GM23338 (cell line): ENCODE measurements at regions not wholly inside any gene's neighbourhood (a gene's known extent, or its start where the extent isn't known, plus 50 kb on each side); places are given as distances from the start of the nearest gene placed in this dataset.

Source experiments
- ATAC-seq: fragments of 200-7000 bp; cut with Tn5 transposase; 3 replicates; pipeline ENCODE4 v1.9.1; 2020
- DNase-seq: peaks from one replicate; pipeline ENCODE4 v3.0.0-alpha.2; 2015; ENCODE audit warnings: low spot score
- H2AFZ ChIP-seq: fragments of 200-600 bp; sonication (generic); 2 replicates; pipeline ENCODE4 v1.8.0; 2016; ENCODE audit warnings: antibody characterized with exemption, mild to moderate bottlenecking, moderate library complexity
- H3F3A ChIP-seq: fragments of 200-600 bp; sonication (generic); replicated peaks from 2 replicates; pipeline ENCODE4 v1.8.0; 2017; ENCODE audit warnings: antibody characterized with exemption, mixed run types, low read depth
- H3K27ac ChIP-seq: fragments of 200-600 bp; sonication (generic); 2 replicates; pipeline ENCODE4 v1.6.1; 2016; ENCODE audit warnings: low read depth
- H3K27me3 ChIP-seq: fragments of 200-600 bp; sonication (generic); 2 replicates; pipeline ENCODE4 v1.8.0; 2016; ENCODE audit warnings: mild to moderate bottlenecking, mixed run types, moderate library complexity; ENCODE audit not compliant: insufficient read depth
- H3K36me3 ChIP-seq: fragments of 200-600 bp; sonication (generic); 2 replicates; pipeline ENCODE4 v1.8.0; 2016; ENCODE audit warnings: mild to moderate bottlenecking; ENCODE audit not compliant: insufficient read depth
- H3K4me1 ChIP-seq: fragments of 200-600 bp; sonication (generic); 2 replicates; pipeline ENCODE4 v1.8.0; 2016; ENCODE audit warnings: mild to moderate bottlenecking, moderate library complexity; ENCODE audit not compliant: insufficient read depth
- H3K4me2 ChIP-seq: fragments of 200-600 bp; sonication (generic); 2 replicates; pipeline ENCODE4 v1.7.1; 2017; ENCODE audit warnings: mixed run types
- H3K4me3 ChIP-seq: fragments of 200-600 bp; sonication (generic); 2 replicates; pipeline ENCODE4 v1.6.1; 2016; ENCODE audit warnings: mixed run types
- H3K79me2 ChIP-seq: fragments of 200-600 bp; sonication (generic); replicated peaks from 2 replicates; pipeline ENCODE4 v1.8.0; 2017; ENCODE audit warnings: mild to moderate bottlenecking; ENCODE audit not compliant: insufficient read depth
- H3K9me2 ChIP-seq: fragments of 200-600 bp; sonication (generic); 2 replicates; pipeline ENCODE4 v1.8.0; 2017; ENCODE audit not compliant: insufficient read depth
- H4K20me1 ChIP-seq: fragments of 200-600 bp; sonication (generic); replicated peaks from 2 replicates; pipeline ENCODE4 v1.8.0; 2017; ENCODE audit warnings: mild to moderate bottlenecking; ENCODE audit not compliant: insufficient read depth
- H3K27ac Mint-ChIP-seq: 2 replicates; pipeline ENCODE4 v1.8.0; 2020; ENCODE audit warnings: inconsistent platforms, mild to moderate bottlenecking, moderate library complexity, mixed read lengths
- H3K27me3 Mint-ChIP-seq: 3 replicates; pipeline ENCODE4 v1.8.0; 2022; ENCODE audit warnings: low read depth, mild to moderate bottlenecking, moderate library complexity, mixed read lengths, inconsistent platforms; ENCODE audit not compliant: insufficient read depth, poor library complexity
- H3K36me3 Mint-ChIP-seq: 3 replicates; pipeline ENCODE4 v1.8.0; 2021; ENCODE audit warnings: low read depth, mild to moderate bottlenecking, inconsistent platforms, moderate library complexity, mixed read lengths
- H3K4me1 Mint-ChIP-seq: 3 replicates; pipeline ENCODE4 v1.8.0; 2020; ENCODE audit warnings: mild to moderate bottlenecking, inconsistent platforms, mixed read lengths
- H3K4me3 Mint-ChIP-seq: 3 replicates; pipeline ENCODE4 v1.8.0; 2021; ENCODE audit warnings: moderate library complexity, mild to moderate bottlenecking, inconsistent platforms, mixed read lengths
- H3K9me3 Mint-ChIP-seq: 3 replicates; pipeline ENCODE4 v1.8.0; 2020; ENCODE audit warnings: moderate library complexity, mild to moderate bottlenecking, inconsistent platforms, mixed read lengths
- EZH2 ChIP-seq: fragments of 200-600 bp; sonication (generic); IDR thresholded peaks from one replicate; pipeline ENCODE4 v1.8.0; 2017; ENCODE audit warnings: antibody characterized with exemption, mild to moderate bottlenecking, low read depth; ENCODE audit not compliant: unreplicated experiment
- STAT1 ChIP-seq: IDR thresholded peaks from one replicate; pipeline ENCODE4 v1.6.1; 2016; ENCODE audit warnings: antibody characterized with exemption; ENCODE audit not compliant: unreplicated experiment
- ZNF331 ChIP-seq: fragments of 250-450 bp; sonication (Bioruptor Pico); IDR thresholded peaks from 2 replicates; pipeline ENCODE4 v1.5.0; 2020; ENCODE audit warnings: low read depth, mild to moderate bottlenecking, moderate library complexity
- TF ChIP-seq, protein P1 (sequence below): IDR thresholded peaks from one replicate; pipeline ENCODE4 v1.6.1; 2018; ENCODE audit warnings: antibody characterized with exemption; ENCODE audit not compliant: unreplicated experiment
- TF ChIP-seq, protein P2 (sequence below), 2 experiments: fragments of 200-600 bp in 1 of 2; sonication (generic) in 1 of 2; conservative IDR thresholded peaks; 2 replicates each; pipeline versions ENCODE4 v1.5.1 to v1.6.1; 2016 to 2017; ENCODE audit warnings: antibody characterized with exemption in 2 of 2, low read depth in 2 of 2, mild to moderate bottlenecking in 2 of 2, moderate library complexity in 1 of 2
- TF ChIP-seq, protein P3 (sequence below): fragments of 250-450 bp; sonication (Bioruptor Pico); IDR thresholded peaks from 2 replicates; pipeline ENCODE4 v1.5.0; 2020; ENCODE audit warnings: mild to moderate bottlenecking, moderate library complexity

DNA sequence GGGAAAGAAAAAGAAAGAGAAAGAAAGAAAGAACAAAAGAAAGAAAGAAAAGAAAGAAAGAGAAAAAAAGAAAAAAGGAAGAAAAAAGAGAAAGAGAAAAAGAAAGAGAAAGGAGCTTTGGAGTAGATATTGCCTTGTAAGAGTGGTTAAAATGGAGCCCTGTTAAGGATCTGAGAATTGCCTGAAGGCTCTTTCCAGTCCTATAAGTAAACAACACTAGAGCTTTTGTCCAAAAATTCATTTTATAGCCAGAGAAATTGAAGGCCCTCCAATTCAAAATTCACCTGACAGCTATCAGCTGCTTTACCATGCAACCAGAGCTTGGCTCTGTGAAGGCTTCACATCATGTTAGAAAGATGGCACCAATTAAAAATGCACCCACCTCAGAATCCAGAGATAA, 102.1 kb upstream of the FRMD4B start (continued):
- TF ChIP-seq, protein P1, sequence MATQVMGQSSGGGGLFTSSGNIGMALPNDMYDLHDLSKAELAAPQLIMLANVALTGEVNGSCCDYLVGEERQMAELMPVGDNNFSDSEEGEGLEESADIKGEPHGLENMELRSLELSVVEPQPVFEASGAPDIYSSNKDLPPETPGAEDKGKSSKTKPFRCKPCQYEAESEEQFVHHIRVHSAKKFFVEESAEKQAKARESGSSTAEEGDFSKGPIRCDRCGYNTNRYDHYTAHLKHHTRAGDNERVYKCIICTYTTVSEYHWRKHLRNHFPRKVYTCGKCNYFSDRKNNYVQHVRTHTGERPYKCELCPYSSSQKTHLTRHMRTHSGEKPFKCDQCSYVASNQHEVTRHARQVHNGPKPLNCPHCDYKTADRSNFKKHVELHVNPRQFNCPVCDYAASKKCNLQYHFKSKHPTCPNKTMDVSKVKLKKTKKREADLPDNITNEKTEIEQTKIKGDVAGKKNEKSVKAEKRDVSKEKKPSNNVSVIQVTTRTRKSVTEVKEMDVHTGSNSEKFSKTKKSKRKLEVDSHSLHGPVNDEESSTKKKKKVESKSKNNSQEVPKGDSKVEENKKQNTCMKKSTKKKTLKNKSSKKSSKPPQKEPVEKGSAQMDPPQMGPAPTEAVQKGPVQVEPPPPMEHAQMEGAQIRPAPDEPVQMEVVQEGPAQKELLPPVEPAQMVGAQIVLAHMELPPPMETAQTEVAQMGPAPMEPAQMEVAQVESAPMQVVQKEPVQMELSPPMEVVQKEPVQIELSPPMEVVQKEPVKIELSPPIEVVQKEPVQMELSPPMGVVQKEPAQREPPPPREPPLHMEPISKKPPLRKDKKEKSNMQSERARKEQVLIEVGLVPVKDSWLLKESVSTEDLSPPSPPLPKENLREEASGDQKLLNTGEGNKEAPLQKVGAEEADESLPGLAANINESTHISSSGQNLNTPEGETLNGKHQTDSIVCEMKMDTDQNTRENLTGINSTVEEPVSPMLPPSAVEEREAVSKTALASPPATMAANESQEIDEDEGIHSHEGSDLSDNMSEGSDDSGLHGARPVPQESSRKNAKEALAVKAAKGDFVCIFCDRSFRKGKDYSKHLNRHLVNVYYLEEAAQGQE = no peak
- TF ChIP-seq, protein P2, sequence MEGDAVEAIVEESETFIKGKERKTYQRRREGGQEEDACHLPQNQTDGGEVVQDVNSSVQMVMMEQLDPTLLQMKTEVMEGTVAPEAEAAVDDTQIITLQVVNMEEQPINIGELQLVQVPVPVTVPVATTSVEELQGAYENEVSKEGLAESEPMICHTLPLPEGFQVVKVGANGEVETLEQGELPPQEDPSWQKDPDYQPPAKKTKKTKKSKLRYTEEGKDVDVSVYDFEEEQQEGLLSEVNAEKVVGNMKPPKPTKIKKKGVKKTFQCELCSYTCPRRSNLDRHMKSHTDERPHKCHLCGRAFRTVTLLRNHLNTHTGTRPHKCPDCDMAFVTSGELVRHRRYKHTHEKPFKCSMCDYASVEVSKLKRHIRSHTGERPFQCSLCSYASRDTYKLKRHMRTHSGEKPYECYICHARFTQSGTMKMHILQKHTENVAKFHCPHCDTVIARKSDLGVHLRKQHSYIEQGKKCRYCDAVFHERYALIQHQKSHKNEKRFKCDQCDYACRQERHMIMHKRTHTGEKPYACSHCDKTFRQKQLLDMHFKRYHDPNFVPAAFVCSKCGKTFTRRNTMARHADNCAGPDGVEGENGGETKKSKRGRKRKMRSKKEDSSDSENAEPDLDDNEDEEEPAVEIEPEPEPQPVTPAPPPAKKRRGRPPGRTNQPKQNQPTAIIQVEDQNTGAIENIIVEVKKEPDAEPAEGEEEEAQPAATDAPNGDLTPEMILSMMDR (conservative IDR thresholded peaks at IDR 0.05; ENCODE audit: low read depth in 2 of 2) = no peak

- H3K27me3 ChIP-seq = no peaks in the 10 kb centered on the region
- no peaks in the 10 kb centered on the region for H3K79me2 ChIP-seq
- TF ChIP-seq STAT1 (no peak), ZNF331 (CRISPR knock-in tag) (no peak), EZH2 (no peak)
- TF ChIP-seq, protein P1 = no peak
- TF ChIP-seq, protein P2 (conservative IDR thresholded peaks at IDR 0.05; ENCODE audit: low read depth in 2 of 2) = no peak
- TF ChIP-seq, protein P3, sequence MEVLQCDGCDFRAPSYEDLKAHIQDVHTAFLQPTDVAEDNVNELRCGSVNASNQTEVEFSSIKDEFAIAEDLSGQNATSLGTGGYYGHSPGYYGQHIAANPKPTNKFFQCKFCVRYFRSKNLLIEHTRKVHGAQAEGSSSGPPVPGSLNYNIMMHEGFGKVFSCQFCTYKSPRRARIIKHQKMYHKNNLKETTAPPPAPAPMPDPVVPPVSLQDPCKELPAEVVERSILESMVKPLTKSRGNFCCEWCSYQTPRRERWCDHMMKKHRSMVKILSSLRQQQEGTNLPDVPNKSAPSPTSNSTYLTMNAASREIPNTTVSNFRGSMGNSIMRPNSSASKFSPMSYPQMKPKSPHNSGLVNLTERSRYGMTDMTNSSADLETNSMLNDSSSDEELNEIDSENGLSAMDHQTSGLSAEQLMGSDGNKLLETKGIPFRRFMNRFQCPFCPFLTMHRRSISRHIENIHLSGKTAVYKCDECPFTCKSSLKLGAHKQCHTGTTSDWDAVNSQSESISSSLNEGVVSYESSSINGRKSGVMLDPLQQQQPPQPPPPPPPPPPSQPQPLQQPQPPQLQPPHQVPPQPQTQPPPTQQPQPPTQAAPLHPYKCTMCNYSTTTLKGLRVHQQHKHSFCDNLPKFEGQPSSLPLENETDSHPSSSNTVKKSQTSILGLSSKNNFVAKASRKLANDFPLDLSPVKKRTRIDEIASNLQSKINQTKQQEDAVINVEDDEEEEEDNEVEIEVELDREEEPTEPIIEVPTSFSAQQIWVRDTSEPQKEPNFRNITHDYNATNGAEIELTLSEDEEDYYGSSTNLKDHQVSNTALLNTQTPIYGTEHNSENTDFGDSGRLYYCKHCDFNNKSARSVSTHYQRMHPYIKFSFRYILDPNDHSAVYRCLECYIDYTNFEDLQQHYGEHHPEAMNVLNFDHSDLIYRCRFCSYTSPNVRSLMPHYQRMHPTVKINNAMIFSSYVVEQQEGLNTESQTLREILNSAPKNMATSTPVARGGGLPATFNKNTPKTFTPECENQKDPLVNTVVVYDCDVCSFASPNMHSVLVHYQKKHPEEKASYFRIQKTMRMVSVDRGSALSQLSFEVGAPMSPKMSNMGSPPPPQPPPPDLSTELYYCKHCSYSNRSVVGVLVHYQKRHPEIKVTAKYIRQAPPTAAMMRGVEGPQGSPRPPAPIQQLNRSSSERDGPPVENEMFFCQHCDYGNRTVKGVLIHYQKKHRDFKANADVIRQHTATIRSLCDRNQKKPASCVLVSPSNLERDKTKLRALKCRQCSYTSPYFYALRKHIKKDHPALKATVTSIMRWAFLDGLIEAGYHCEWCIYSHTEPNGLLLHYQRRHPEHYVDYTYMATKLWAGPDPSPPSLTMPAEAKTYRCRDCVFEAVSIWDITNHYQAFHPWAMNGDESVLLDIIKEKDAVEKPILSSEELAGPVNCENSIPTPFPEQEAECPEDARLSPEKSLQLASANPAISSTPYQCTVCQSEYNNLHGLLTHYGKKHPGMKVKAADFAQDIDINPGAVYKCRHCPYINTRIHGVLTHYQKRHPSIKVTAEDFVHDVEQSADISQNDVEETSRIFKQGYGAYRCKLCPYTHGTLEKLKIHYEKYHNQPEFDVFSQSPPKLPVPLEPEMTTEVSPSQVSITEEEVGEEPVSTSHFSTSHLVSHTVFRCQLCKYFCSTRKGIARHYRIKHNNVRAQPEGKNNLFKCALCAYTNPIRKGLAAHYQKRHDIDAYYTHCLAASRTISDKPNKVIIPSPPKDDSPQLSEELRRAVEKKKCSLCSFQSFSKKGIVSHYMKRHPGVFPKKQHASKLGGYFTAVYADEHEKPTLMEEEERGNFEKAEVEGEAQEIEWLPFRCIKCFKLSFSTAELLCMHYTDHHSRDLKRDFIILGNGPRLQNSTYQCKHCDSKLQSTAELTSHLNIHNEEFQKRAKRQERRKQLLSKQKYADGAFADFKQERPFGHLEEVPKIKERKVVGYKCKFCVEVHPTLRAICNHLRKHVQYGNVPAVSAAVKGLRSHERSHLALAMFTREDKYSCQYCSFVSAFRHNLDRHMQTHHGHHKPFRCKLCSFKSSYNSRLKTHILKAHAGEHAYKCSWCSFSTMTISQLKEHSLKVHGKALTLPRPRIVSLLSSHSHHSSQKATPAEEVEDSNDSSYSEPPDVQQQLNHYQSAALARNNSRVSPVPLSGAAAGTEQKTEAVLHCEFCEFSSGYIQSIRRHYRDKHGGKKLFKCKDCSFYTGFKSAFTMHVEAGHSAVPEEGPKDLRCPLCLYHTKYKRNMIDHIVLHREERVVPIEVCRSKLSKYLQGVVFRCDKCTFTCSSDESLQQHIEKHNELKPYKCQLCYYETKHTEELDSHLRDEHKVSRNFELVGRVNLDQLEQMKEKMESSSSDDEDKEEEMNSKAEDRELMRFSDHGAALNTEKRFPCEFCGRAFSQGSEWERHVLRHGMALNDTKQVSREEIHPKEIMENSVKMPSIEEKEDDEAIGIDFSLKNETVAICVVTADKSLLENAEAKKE = no peak
These were observed 99.6 kb upstream of the FRMD4B start for GRCh38 chr3:69485489-69485888.

More at GRCh38 chr3:69485489-69485888, 99.6 kb upstream of the FRMD4B start:
- H3K27ac ChIP-seq = no peak overlapping the region
- H3K9me3 Mint-ChIP-seq = peaks cover 30% of the 10 kb centered on the region
- peaks cover 3% of the 10 kb centered on the region for H3K4me1 Mint-ChIP-seq
- no peak overlapping the region for H3K4me3 Mint-ChIP-seq
- H3K4me3 ChIP-seq = no peak overlapping the region
- no peaks in the 10 kb centered on the region for H3K9me2 ChIP-seq
- H3K36me3 Mint-ChIP-seq = peaks cover 16% of the 10 kb centered on the region
- no peaks in the 10 kb centered on the region for H3F3A ChIP-seq
- H3K36me3 ChIP-seq = 0 out of 2 replicates have a peak, but pooled peaks cover 4% of the 10 kb centered on the region
- peaks cover 2% of the 10 kb centered on the region for H3K4me1 ChIP-seq
- H3K27me3 Mint-ChIP-seq = peaks cover 3% of the 10 kb centered on the region
- no peak for DNase-seq
- H4K20me1 ChIP-seq = no peaks in the 10 kb centered on the region
- no peak overlapping the region for H3K4me2 ChIP-seq
- H2AFZ ChIP-seq = no peak overlapping the region
- H3K27ac Mint-ChIP-seq = no peak overlapping the region
- no peak for ATAC-seq
